Effector CD8-positive, alpha-beta T cell (primary cell): ENCODE measurements at regions not wholly inside any gene's neighbourhood (a gene's known extent, or its start where the extent isn't known, plus 50 kb on each side); places are given as distances from the start of the nearest gene placed in this dataset.

Experiments used
- DNase-seq: peaks from one replicate; lab custom pipeline; 2025; lab: John Stamatoyannopoulos, UW

- no peak for DNase-seq
Measured at GRCh38 chr2:211067029-211067428, 510.6 kb downstream of the CPS1 start.

- no peak for DNase-seq
Measured at GRCh38 chr2:211068108-211068780, 511.8 kb downstream of the CPS1 start.

DNA sequence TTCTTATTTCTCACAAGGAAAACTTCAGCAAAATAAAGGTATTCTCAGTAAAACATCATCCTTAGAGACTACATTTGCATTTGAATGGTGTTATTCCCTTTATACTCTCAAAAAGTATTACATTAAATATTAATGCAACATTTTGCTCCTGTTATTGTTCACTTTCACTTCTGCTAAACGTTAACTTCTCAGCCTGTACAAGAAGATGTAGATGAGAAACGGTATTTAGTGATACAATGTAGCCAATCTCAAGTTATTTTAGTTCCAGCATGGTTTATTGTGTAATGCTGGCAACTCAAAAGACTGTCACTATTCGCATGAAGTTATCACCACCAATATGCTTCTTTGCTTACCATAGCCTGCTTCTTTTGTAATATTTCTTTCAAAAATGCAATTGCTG is 514.1 kb downstream of the CPS1 start:
- no peak for DNase-seq

GRCh38 chr2:211077216-211077767 is 520.9 kb downstream of the CPS1 start:
- no peak for DNase-seq

DNA sequence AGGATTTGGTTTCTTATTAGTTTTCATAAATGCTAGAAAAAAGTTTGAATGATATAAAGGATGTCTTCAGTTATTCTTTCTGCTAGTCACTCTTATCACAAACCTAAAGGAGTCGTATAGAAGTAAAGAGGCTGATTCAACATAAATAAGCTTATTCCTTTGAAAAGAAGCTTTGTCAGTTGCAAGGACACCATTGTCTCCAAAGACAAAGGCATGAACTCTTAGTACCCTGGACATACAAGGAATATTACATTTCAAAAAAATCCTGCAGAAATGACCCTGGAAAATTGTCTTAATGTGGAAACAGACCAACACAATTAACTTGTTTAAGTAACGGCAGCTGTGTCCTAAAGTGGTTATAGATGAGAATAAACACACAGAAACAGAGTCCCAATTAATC is 528.0 kb downstream of the CPS1 start:
- DNase-seq: no peak

DNA sequence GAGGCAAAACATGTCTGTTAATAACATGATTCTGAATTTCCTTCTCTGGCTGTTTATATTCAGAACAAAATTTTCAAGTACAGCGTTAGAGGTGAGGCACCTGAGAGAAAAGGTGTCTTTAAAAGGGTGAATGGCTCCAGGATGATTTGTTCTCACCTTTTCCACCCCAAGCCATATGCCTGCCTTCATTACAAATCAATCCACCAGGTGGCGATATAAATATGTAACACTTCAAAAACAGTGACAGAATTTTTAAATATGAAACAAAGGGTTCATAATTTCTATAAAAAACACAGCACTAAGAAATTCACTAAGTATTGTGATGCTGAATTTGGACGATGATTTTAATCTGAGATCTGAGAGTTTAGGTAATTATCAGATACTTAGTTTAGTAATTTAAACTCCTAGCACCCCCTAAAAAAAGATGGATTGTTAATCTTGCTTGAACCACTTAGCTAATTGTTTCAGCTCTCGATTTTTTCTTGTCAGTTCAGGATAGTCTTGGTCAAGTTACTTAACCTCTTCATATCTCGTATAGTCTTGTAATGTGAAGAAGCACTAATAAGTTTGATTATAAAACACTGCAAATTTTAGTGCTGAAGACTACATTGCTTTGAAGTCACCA is 528.8 kb downstream of the CPS1 start:
- no peak for DNase-seq

- no peak for DNase-seq
Measured at GRCh38 chr2:211086049-211086448, 529.6 kb downstream of the CPS1 start.

DNA sequence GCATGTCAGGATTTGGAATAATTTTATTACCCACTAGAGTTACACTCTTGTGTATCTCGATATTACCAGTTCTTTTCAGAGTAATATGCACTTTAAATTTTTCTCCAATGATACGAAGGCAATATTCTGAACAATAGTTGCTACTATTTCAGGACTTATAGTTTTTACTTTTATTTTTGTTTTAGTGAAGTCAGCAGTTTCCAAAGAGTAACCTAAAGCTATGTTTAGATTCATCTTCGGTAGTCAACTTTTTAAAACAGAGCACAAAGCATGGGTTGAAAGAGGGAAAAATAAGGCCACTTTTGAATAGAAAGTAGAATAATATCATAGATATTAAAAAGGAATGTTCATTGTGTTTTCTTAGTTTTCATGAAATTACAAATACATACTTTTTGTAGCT is 532.7 kb downstream of the CPS1 start:
- no peak for DNase-seq

DNA sequence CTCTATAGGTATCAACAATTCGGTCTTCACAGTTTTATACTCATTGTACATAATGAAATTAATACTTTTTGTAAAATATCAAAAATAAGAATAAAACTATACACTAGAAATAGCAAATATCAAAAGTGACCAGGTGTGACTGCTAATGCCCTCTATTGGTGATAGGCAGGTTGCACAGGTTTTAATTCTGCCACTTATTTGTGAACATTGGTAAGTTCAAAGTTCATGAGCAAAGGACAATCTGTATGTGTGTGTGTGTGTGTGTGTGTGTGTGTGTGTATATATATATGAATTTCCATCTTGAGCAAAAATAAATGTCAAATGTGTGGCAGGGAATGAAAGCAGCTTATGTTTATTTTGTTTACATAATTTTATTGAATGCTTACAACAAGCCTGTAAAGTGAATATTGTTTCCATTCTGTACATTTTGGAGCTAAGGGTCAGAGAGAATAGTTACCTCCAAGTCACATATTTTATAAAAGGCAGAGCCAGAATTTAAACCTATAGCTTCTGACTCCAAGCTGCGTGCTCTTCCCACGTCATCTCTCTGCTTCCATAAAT is 537.4 kb downstream of the CPS1 start:
- DNase-seq: no peak

DNA sequence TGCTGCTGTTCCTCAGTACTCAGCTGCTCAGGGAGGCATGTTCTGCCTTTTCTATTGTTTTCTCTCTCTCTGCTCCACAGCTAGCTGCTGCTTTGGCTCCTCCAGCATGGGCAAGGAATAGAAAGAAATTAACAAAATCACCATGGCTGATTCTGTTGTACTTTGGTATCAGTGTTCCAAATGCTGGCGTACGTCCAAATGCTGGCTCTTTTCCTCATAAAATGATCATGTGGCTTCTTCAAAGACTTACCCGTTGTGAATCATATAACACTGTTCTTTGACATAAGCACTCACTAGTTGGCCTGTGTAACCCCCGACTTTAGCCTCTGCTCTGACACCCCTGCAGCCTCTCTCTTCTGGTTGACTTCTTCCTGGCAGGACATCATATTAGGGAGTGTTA is 547.6 kb downstream of the CPS1 start:
- no peak for DNase-seq

GRCh38 chr2:211113334-211114175 is 557.2 kb downstream of the CPS1 start:
- no peak for DNase-seq

DNA sequence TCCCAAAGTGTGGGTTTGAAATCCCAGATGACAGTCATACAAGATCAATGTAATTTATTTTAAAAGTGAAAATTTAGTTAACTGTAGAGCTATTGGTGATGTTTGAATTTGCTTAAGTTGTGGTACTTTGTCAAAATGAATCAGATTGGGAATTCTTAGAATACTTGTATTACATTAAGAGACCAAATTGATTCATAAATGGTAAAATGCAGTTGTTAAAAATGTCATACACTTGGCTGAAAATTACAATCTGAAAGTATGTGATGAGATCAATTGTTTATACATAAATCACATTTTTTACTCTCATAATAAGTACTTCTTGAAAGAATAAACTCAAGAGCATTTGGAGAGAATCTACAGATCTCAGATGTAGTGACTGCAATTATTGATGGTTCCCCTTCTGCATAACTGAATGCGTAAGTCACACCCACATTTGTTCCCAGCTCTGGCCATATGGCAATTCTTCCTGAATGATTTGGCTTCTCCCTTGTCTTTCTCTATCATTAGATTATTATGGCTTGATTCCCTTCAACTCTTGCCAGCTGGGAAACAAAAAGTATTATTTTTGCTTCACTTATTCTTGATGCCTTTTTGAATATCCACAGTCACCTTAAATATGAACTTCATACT is 558.5 kb downstream of the CPS1 start:
- no peak for DNase-seq

- DNase-seq: no peak
Measured at GRCh38 chr2:211117026-211117425, 560.6 kb downstream of the CPS1 start.

DNA sequence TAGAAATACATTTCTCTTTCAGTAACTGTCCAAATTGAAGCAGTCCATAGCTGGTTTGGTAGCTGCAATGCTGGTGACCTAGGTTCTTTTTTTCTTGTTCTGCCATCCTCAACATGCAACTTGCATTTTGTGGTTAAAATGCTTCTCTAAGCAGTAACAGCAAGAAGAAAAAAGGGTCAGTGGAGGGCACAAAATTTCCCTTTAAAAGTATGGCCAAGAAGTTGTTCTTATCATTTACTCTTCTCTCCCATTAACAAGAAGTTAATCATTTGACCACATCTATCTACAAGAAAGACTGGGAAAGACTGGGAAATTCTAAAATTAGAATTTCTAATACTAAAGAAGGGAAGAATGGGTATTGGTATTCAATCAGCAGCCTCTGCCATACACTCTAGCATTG is 569.9 kb downstream of the CPS1 start:
- DNase-seq: no peak

DNA sequence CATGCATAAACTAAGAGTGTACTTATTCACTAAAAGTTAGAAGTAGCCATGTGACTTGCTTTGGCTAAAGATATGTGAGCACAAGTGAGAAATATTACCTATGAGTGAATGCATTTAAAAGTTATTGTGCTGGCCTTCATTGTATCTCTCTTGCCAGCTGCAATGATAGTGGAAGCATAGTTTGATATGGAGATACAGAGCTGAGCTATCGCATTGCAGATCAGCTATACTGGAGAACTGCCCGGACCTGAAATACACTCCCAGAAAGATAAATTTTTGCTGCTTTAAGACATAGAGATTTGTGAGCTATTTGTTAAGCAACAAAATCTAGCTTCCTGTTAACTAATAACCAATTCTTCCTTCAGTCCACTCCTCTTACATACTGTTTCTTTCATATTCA is 571.1 kb downstream of the CPS1 start:
- DNase-seq: no peak

DNA sequence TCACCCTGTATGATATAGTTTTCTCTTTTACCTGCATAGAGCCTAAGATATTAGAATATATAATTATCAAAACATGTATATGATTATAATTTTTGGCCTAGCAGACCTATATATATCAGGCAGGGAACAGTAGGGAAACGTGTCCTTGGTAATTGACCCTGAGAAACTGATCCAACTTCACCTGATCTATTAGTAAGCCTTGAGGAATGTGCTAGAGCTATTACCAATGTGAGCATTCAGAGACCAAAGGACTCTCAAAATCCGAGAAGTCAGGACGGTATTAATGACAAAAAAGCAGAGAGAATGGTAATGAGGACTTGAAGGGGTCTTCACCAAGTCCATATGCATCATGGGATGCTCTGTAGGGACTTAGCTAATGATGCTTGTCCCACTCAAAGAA is 571.9 kb downstream of the CPS1 start:
- no peak for DNase-seq

DNA sequence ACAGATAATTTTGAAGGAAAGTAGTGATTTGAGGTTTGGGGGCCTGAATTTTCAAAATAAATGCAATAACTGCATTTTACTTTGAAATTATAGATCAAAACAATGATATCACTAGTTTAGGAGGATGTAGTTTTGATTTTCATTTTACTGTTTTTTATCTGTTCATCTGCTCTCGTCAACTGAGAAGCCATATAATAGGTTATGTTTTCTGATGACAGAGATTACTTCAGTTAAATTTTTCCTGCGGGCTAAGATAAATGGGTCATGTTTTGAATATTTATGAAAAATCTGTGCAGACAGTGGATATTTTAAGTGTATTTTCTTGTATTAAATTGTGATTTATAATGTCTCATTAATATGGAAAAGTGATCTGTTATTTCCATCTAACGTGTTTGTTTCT is 573.4 kb downstream of the CPS1 start:
- no peak for DNase-seq

- no peak for DNase-seq
Measured at GRCh38 chr2:211132046-211132445, 575.6 kb downstream of the CPS1 start.

- DNase-seq: no peak
Measured at GRCh38 chr2:211132573-211132972, 576.2 kb downstream of the CPS1 start.

DNA sequence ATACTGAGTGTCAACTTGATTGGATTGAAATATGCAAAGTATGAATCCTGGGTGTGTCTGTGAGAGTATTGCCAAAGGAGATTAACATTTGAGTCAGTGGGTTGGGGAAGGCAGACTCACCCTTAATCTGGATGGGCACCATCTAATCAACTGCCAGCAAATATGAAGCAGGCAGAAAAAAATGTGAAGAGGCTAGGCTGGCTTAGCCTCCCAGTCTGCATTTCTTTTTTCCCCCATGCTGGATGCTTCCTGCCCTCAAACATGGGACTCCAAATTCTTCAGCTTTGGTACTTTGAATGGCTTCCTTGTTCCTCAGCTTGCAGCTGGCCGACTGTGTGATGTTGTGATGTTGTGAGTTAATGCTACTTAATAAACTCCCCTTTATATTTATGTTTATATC is 577.4 kb downstream of the CPS1 start:
- no peak for DNase-seq

- DNase-seq: no peak
Measured at GRCh38 chr2:211138551-211138950, 582.2 kb downstream of the CPS1 start.

- no peak for DNase-seq
Measured at GRCh38 chr2:211141646-211142045, 585.2 kb downstream of the CPS1 start.
